ENCODE measurements at regions not wholly inside any gene's neighbourhood (a gene's known extent, or its start where the extent isn't known, plus 50 kb on each side); places are given as distances from the start of the nearest gene placed in this dataset.

DNA sequence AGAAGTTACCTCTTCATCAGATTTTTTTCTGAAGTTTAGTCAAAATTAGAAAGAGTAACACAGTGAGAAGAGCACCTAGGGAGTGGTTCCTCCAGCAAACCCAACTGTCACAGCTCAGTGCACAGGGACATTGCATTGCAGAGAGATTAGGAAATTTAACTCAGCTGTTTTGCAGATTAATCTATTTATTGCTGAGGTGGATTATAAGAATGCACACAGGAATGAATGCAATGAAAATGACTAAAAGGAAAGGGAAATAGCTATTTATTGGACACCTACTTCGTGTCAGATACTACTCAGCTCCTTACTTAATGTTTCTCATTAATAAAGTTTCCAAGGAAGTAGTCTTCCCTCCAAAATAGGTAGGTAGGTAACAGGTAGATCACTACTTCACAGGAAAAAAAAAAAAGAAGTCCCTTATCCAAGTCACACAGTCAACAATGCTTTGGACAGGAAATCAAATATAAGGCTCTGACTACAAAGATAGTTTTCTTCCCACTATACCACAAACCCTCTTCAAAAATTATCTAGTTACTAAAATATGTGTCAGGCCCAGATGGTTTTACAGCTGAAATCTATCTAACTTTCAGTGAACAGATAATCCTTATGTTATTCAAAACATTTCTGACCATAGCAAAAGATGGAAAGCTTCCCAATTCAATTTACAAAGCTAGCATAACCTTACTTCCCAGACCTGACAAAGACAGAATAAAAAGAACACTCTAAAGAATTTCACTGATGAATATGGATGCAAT, 442.2 kb upstream of the MPDZ start:
- no peak for TF ChIP-seq FOS (IDR thresholded peaks at IDR 0.05; ENCODE audit: borderline replicate concordance, insufficient read depth, low read length)
- TF ChIP-seq MYC (IDR thresholded peaks at IDR 0.05; ENCODE audit: low read depth, low read length): no peak
- no peak for TF ChIP-seq JUN (IDR thresholded peaks at IDR 0.05; ENCODE audit: borderline replicate concordance, insufficient read depth, insufficient read length, low read depth)
- no peak for TF ChIP-seq GATA2 (IDR thresholded peaks at IDR 0.05; ENCODE audit: insufficient read depth, insufficient read length, low read depth, low read length)
- TF ChIP-seq POLR2AphosphoS5 (IDR thresholded peaks at IDR 0.05; ENCODE audit: insufficient read depth, low read depth, low read length): no peak
- TF ChIP-seq EZH2 (IDR thresholded peaks at IDR 0.05; ENCODE audit: borderline replicate concordance, low read depth, low read length, severe bottlenecking): no peak
- TF ChIP-seq, protein P1, sequence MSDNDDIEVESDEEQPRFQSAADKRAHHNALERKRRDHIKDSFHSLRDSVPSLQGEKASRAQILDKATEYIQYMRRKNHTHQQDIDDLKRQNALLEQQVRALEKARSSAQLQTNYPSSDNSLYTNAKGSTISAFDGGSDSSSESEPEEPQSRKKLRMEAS (IDR thresholded peaks at IDR 0.05; ENCODE audit: insufficient read depth, insufficient read length): no peak
- TF ChIP-seq POLR2A (IDR thresholded peaks at IDR 0.05; ENCODE audit: low read depth, low read length): no peak
- TF ChIP-seq, protein P2, sequence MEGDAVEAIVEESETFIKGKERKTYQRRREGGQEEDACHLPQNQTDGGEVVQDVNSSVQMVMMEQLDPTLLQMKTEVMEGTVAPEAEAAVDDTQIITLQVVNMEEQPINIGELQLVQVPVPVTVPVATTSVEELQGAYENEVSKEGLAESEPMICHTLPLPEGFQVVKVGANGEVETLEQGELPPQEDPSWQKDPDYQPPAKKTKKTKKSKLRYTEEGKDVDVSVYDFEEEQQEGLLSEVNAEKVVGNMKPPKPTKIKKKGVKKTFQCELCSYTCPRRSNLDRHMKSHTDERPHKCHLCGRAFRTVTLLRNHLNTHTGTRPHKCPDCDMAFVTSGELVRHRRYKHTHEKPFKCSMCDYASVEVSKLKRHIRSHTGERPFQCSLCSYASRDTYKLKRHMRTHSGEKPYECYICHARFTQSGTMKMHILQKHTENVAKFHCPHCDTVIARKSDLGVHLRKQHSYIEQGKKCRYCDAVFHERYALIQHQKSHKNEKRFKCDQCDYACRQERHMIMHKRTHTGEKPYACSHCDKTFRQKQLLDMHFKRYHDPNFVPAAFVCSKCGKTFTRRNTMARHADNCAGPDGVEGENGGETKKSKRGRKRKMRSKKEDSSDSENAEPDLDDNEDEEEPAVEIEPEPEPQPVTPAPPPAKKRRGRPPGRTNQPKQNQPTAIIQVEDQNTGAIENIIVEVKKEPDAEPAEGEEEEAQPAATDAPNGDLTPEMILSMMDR (IDR thresholded peaks at IDR 0.05; ENCODE audit: extremely low read depth in 1 of 2, insufficient read depth in 1 of 2, low read depth in 1 of 2, low read length in 2 of 2): no peak
- DNase-seq (ENCODE audit: low read depth, low spot score) (no peak), FAIRE-seq (no peak)
- Histone ChIP-seq H3K36me3 (ENCODE audit: control insufficient read depth in 2 of 2, extremely low read depth in 1 of 2, insufficient read depth in 2 of 2, low read length in 2 of 2) (no peaks in the 10 kb centered on the region), H3K27ac (ENCODE audit: insufficient read depth, low read depth, low read length) (no peak overlapping the region), H3K79me2 (ENCODE audit: control insufficient read depth, insufficient read depth, low read length) (no peaks in the 10 kb centered on the region), H4K20me1 (replicated peaks; ENCODE audit: control insufficient read depth, extremely low read depth, insufficient read depth, low read length) (no peaks in the 10 kb centered on the region), H2AFZ (ENCODE audit: low read depth, low read length) (no peak overlapping the region), H3K4me2 (ENCODE audit: insufficient read depth, low read length) (no peak overlapping the region), H3K4me3 (replicated peaks in 1 of 3; ENCODE audit: insufficient read depth in 1 of 3, low read depth in 1 of 3, low read length in 3 of 3) (no peak overlapping the region), H3K9me3 (replicated peaks; ENCODE audit: control insufficient read depth, insufficient read depth, low read length) (no peaks in the 10 kb centered on the region), H3K27me3 (ENCODE audit: control insufficient read depth in 2 of 2, insufficient read depth in 2 of 2, low read length in 2 of 2) (no peaks in the 10 kb centered on the region), H3K9me1 (replicated peaks; ENCODE audit: control insufficient read depth, extremely low read depth, insufficient read depth, low read length) (no peaks in the 10 kb centered on the region), H3K9ac (replicated peaks; ENCODE audit: extremely low read depth, insufficient read depth, low read length) (no peak overlapping the region), H3K4me1 (ENCODE audit: control insufficient read depth, extremely low read depth, insufficient read depth, low read length) (no peaks in the 10 kb centered on the region)
- POLR2A ChIA-PET: no interaction called here
- BruUV-seq (replicated peaks): no TSS peak
- intact Hi-C loops (cut with micrococcal nuclease): no loop called here
- dilution Hi-C loops (cut with MboI; ENCODE audit: extremely low pct_ligation_motif_present, low sequenced_read_pairs): no loop called here
- CTCF ChIA-PET: interaction anchor here (1.1 kb wide), 1 partner anchor 13 kb away, joined by 3 read pairs; no protein-coding TSS in a partner anchor

All from endothelial cell of umbilical vein (primary cell).